ENCODE measurements at regions not wholly inside any gene's neighbourhood (a gene's known extent, or its start where the extent isn't known, plus 50 kb on each side); places are given as distances from the start of the nearest gene placed in this dataset.
"Not testable (repeated sequence)": the region's sequence is repeated elsewhere in the genome, so short reads cannot be mapped to it uniquely, and the experiment has no call there.

GRCh38 chr9:66046992-66047391, 310.0 kb downstream of the FOXD4L4 start:
- DNase-seq (ENCODE audit: low spot score); H3K9me3 ChIP-seq (ENCODE audit: severe bottlenecking); H3K4me1 ChIP-seq (ENCODE audit: insufficient read depth, poor library complexity, severe bottlenecking); H3K27me3 ChIP-seq (ENCODE audit: insufficient read depth, poor library complexity, severe bottlenecking); H3K36me3 ChIP-seq (ENCODE audit: low read depth); ATAC-seq (ENCODE audit: low read depth); H3K4me3 ChIP-seq (ENCODE audit: severe bottlenecking); H3K27ac ChIP-seq (ENCODE audit: poor library complexity, severe bottlenecking): not testable (repeated sequence)

DNA sequence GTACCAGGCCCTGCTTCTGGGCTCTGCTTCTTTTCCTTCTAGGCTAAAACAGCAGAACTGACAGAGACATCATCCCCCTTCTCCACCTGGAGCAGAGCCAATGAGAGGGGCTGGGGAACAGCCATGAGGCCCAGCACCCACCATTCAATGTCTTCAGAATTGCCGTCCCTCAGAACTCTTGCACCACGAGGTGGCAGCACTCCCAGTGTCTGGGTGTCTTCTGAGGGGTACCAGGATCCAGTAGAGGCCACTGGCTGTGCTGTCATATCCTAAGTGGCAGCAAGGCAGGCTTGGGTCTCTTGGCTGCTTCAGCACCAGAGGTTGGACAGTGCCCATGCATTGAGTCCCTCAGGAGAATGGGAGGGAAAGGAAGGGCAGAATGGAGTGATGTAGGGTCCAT, 312.8 kb downstream of the FOXD4L4 start:
- not testable (repeated sequence) for DNase-seq (ENCODE audit: low spot score); H3K4me1 ChIP-seq (ENCODE audit: insufficient read depth, poor library complexity, severe bottlenecking); H3K4me3 ChIP-seq (ENCODE audit: severe bottlenecking); ATAC-seq (ENCODE audit: low read depth); H3K27ac ChIP-seq (ENCODE audit: poor library complexity, severe bottlenecking); H3K27me3 ChIP-seq (ENCODE audit: insufficient read depth, poor library complexity, severe bottlenecking); H3K9me3 ChIP-seq (ENCODE audit: severe bottlenecking); H3K36me3 ChIP-seq (ENCODE audit: low read depth)

- not testable (repeated sequence) for H3K9me3 ChIP-seq (ENCODE audit: severe bottlenecking); H3K27ac ChIP-seq (ENCODE audit: poor library complexity, severe bottlenecking); H3K27me3 ChIP-seq (ENCODE audit: insufficient read depth, poor library complexity, severe bottlenecking); H3K4me3 ChIP-seq (ENCODE audit: severe bottlenecking); H3K36me3 ChIP-seq (ENCODE audit: low read depth); DNase-seq (ENCODE audit: low spot score); ATAC-seq (ENCODE audit: low read depth); H3K4me1 ChIP-seq (ENCODE audit: insufficient read depth, poor library complexity, severe bottlenecking)
These were observed 317.8 kb downstream of the FOXD4L4 start for GRCh38 chr9:66054705-66055104.

GRCh38 chr9:66060681-66061080, 323.7 kb downstream of the FOXD4L4 start:
- H3K27me3 ChIP-seq (ENCODE audit: insufficient read depth, poor library complexity, severe bottlenecking); H3K4me3 ChIP-seq (ENCODE audit: severe bottlenecking); ATAC-seq (ENCODE audit: low read depth); H3K4me1 ChIP-seq (ENCODE audit: insufficient read depth, poor library complexity, severe bottlenecking); DNase-seq (ENCODE audit: low spot score); H3K9me3 ChIP-seq (ENCODE audit: severe bottlenecking); H3K36me3 ChIP-seq (ENCODE audit: low read depth); H3K27ac ChIP-seq (ENCODE audit: poor library complexity, severe bottlenecking): not testable (repeated sequence)

DNA sequence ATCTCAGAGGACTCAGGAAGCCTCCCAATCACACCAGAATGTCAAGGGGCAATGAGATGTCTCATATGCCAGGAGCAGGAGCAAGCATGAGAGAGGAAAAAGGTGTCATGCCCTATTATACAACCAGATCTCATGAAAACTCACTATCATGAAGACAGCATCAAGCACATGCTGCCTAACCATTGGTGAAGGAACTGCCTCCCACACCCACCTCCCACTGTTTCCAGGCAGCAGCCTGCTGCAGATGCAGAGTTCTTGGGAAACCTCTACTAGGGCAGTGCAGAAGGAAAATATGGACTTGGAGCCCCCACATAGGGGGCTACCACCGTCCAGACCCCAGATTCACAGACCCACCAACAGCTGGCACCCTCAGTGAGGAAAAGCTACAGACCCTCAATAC, 326.9 kb downstream of the FOXD4L4 start:
- not testable (repeated sequence) for H3K36me3 ChIP-seq (ENCODE audit: low read depth); H3K4me1 ChIP-seq (ENCODE audit: insufficient read depth, poor library complexity, severe bottlenecking); ATAC-seq (ENCODE audit: low read depth); H3K9me3 ChIP-seq (ENCODE audit: severe bottlenecking); H3K27me3 ChIP-seq (ENCODE audit: insufficient read depth, poor library complexity, severe bottlenecking); H3K4me3 ChIP-seq (ENCODE audit: severe bottlenecking); H3K27ac ChIP-seq (ENCODE audit: poor library complexity, severe bottlenecking)
- peak; percentile 9 for DNase-seq (ENCODE audit: low spot score)

DNA sequence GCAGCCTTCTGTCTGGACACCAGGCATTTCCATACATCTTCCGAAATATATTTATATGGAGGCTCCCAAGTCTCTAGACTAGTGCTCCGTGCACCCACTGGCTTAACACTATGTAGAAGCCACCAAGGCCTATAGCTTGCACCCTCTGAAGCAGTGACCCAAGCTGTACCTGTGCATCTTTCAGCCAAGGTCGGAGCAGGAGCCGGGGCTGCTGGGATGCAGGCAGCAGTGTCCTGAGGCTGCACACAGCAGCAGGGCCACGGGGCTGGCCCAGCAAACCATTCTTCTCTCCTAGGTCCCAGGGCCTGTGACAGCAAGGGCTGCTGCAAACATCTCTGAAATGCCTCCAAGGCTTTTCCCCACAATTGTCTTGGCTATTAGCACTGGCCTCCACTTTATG, 328.8 kb downstream of the FOXD4L4 start:
- not testable (repeated sequence) for H3K27ac ChIP-seq (ENCODE audit: poor library complexity, severe bottlenecking); H3K27me3 ChIP-seq (ENCODE audit: insufficient read depth, poor library complexity, severe bottlenecking); ATAC-seq (ENCODE audit: low read depth); H3K9me3 ChIP-seq (ENCODE audit: severe bottlenecking); H3K36me3 ChIP-seq (ENCODE audit: low read depth); H3K4me3 ChIP-seq (ENCODE audit: severe bottlenecking); DNase-seq (ENCODE audit: low spot score); H3K4me1 ChIP-seq (ENCODE audit: insufficient read depth, poor library complexity, severe bottlenecking)

GRCh38 chr9:66067231-66067630, 330.3 kb downstream of the FOXD4L4 start:
- peak; percentile 16 for DNase-seq (ENCODE audit: low spot score)
- not testable (repeated sequence) for H3K9me3 ChIP-seq (ENCODE audit: severe bottlenecking); ATAC-seq (ENCODE audit: low read depth); H3K4me1 ChIP-seq (ENCODE audit: insufficient read depth, poor library complexity, severe bottlenecking); H3K27ac ChIP-seq (ENCODE audit: poor library complexity, severe bottlenecking); H3K36me3 ChIP-seq (ENCODE audit: low read depth); H3K4me3 ChIP-seq (ENCODE audit: severe bottlenecking); H3K27me3 ChIP-seq (ENCODE audit: insufficient read depth, poor library complexity, severe bottlenecking)

GRCh38 chr9:66068451-66068989, 331.6 kb downstream of the FOXD4L4 start:
- H3K27me3 ChIP-seq (ENCODE audit: insufficient read depth, poor library complexity, severe bottlenecking); H3K4me1 ChIP-seq (ENCODE audit: insufficient read depth, poor library complexity, severe bottlenecking); H3K9me3 ChIP-seq (ENCODE audit: severe bottlenecking); DNase-seq (ENCODE audit: low spot score); H3K36me3 ChIP-seq (ENCODE audit: low read depth); ATAC-seq (ENCODE audit: low read depth); H3K27ac ChIP-seq (ENCODE audit: poor library complexity, severe bottlenecking); H3K4me3 ChIP-seq (ENCODE audit: severe bottlenecking): not testable (repeated sequence)

DNA sequence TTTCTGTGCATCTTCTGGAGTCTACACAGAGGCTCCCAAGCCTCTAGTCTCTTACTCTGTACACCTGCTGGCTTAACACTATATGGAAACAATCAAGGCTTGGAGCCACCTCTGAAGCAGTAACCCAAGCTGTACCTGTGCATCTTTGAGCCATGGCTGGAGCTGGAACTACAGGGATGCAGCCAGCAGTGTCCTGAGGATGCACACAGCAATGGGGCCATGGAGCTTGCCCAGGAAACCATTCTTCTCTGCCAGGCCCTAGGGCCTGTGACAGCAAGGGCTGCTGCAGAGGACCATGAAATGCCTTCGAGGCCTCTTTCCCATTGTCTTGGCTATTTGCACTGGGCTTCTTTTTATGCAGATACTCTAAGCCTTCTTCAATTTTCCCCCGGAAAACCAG, 332.1 kb downstream of the FOXD4L4 start:
- not testable (repeated sequence) for H3K9me3 ChIP-seq (ENCODE audit: severe bottlenecking); H3K27me3 ChIP-seq (ENCODE audit: insufficient read depth, poor library complexity, severe bottlenecking); ATAC-seq (ENCODE audit: low read depth); DNase-seq (ENCODE audit: low spot score); H3K4me1 ChIP-seq (ENCODE audit: insufficient read depth, poor library complexity, severe bottlenecking); H3K36me3 ChIP-seq (ENCODE audit: low read depth); H3K27ac ChIP-seq (ENCODE audit: poor library complexity, severe bottlenecking); H3K4me3 ChIP-seq (ENCODE audit: severe bottlenecking)

DNA sequence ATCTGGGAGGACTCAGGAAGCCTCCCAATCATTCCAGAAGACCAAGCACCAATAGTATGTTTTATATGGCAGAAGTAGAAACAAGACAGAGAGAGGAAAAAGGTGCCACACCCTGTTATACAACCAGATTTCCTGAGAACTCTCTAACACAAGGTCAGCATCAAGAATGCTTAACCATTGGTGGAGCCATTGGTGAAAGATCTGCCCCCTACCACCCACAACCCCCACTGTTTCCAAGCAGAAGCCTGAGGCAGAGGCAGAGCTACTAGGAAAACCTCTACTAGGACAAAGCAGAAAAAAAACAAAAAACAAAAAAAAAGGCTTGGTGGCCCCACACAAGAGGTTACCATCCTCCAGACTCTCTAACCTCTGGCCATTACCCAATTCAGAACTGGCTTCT, 336.2 kb downstream of the FOXD4L4 start:
- not testable (repeated sequence) for H3K27me3 ChIP-seq (ENCODE audit: insufficient read depth, poor library complexity, severe bottlenecking); DNase-seq (ENCODE audit: low spot score); H3K9me3 ChIP-seq (ENCODE audit: severe bottlenecking); H3K4me3 ChIP-seq (ENCODE audit: severe bottlenecking); ATAC-seq (ENCODE audit: low read depth); H3K27ac ChIP-seq (ENCODE audit: poor library complexity, severe bottlenecking); H3K4me1 ChIP-seq (ENCODE audit: insufficient read depth, poor library complexity, severe bottlenecking); H3K36me3 ChIP-seq (ENCODE audit: low read depth)

DNA sequence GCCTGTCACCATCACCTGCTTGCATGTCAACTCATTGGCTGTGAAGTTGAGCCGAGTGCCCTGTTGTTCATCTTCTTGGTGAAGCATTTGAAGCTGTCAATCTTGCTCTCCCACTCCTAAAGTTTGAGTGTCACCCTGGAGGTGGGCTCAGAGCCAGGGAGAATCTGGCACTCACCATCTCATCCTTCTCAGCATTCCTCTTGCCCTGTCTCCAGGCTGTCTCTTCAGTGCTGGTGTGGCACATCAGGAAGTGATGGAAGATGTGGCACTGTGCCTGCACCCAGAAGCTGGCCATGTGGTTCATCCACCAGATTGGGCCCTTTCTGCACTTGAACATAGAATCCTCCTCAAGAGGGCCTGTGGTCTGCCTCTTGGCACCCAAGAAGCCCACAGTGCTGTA, 345.9 kb downstream of the FOXD4L4 start:
- not testable (repeated sequence) for H3K27me3 ChIP-seq (ENCODE audit: insufficient read depth, poor library complexity, severe bottlenecking); H3K9me3 ChIP-seq (ENCODE audit: severe bottlenecking); H3K27ac ChIP-seq (ENCODE audit: poor library complexity, severe bottlenecking); H3K36me3 ChIP-seq (ENCODE audit: low read depth); H3K4me3 ChIP-seq (ENCODE audit: severe bottlenecking); H3K4me1 ChIP-seq (ENCODE audit: insufficient read depth, poor library complexity, severe bottlenecking); DNase-seq (ENCODE audit: low spot score); ATAC-seq (ENCODE audit: low read depth)
